Neuron (in vitro differentiated cells): ENCODE measurements at regions not wholly inside any gene's neighbourhood (a gene's known extent, or its start where the extent isn't known, plus 50 kb on each side); places are given as distances from the start of the nearest gene placed in this dataset.
"Not testable (repeated sequence)": the region's sequence is repeated elsewhere in the genome, so short reads cannot be mapped to it uniquely, and the experiment has no call there.

Experiments
- H2AFZ ChIP-seq: one replicate; pipeline ENCODE4 v1.6.1; 2013; ENCODE audit warnings: low read depth, mild to moderate bottlenecking, inconsistent platforms, low read length, moderate library complexity
- H3K27me3 ChIP-seq: one replicate; pipeline ENCODE4 v1.6.1; 2013; ENCODE audit warnings: low read length; ENCODE audit not compliant: insufficient read depth
- H3K36me3 ChIP-seq: one replicate; pipeline ENCODE4 v1.6.1; 2013; ENCODE audit warnings: low read length; ENCODE audit not compliant: insufficient read depth
- H3K4me1 ChIP-seq: one replicate; pipeline ENCODE4 v1.6.1; 2013; ENCODE audit warnings: low read length; ENCODE audit not compliant: insufficient read depth
- H3K4me3 ChIP-seq: 2 replicates; pipeline ENCODE4 v1.5.1; 2013; ENCODE audit warnings: mild to moderate bottlenecking, low read length, moderate library complexity
- H3K9me3 ChIP-seq: one replicate; pipeline ENCODE4 v1.6.1; 2013; ENCODE audit warnings: low read length

- Histone ChIP-seq H3K36me3 (no peaks in the 10 kb centered on the region), H3K4me3 (no peak overlapping the region)
Measured at GRCh38 chr3:66552846-66553245, 52.0 kb upstream of the LRIG1 start.

GRCh38 chr3:66553441-66554113, 52.8 kb upstream of the LRIG1 start:
- no peak overlapping the region for H2AFZ ChIP-seq
- no peak overlapping the region for H3K4me3 ChIP-seq
- H3K4me1 ChIP-seq, result no peaks in the 10 kb centered on the region
- H3K36me3 ChIP-seq, result no peaks in the 10 kb centered on the region
- H3K27me3 ChIP-seq, result no peaks in the 10 kb centered on the region
- H3K9me3 ChIP-seq, result no peaks in the 10 kb centered on the region

More at GRCh38 chr3:66552846-66553245, 52.0 kb upstream of the LRIG1 start:
- Histone ChIP-seq H2AFZ (no peak overlapping the region), H3K27me3 (no peaks in the 10 kb centered on the region), H3K4me1 (no peaks in the 10 kb centered on the region), H3K9me3 (no peaks in the 10 kb centered on the region)

- H3K9me3 ChIP-seq, result no peaks in the 10 kb centered on the region
- H3K4me3 ChIP-seq, result no peak overlapping the region
- H3K27me3 ChIP-seq, result no peaks in the 10 kb centered on the region
- no peak overlapping the region for H2AFZ ChIP-seq
- no peaks in the 10 kb centered on the region for H3K36me3 ChIP-seq
- H3K4me1 ChIP-seq, result no peaks in the 10 kb centered on the region
Measured at GRCh38 chr3:66554178-66554577, 53.4 kb upstream of the LRIG1 start.

- H3K9me3 ChIP-seq, result peaks cover 4% of the 10 kb centered on the region
- H3K36me3 ChIP-seq, result no peaks in the 10 kb centered on the region
- H3K4me1 ChIP-seq, result no peaks in the 10 kb centered on the region
- no peak overlapping the region for H3K4me3 ChIP-seq
- H2AFZ ChIP-seq, result no peak overlapping the region
- H3K27me3 ChIP-seq, result no peaks in the 10 kb centered on the region
Measured at GRCh38 chr3:66555214-66555844, 54.5 kb upstream of the LRIG1 start.

- no peaks in the 10 kb centered on the region for H3K27me3 ChIP-seq
- no peaks in the 10 kb centered on the region for H3K4me1 ChIP-seq
- no peak overlapping the region for H3K4me3 ChIP-seq
- no peaks in the 10 kb centered on the region for H3K36me3 ChIP-seq
- H2AFZ ChIP-seq, result no peak overlapping the region
- H3K9me3 ChIP-seq, result peaks cover 4% of the 10 kb centered on the region
Measured at GRCh38 chr3:66557170-66557569, 56.3 kb upstream of the LRIG1 start.

- H3K27me3 ChIP-seq, H3K36me3 ChIP-seq, H3K9me3 ChIP-seq, H2AFZ ChIP-seq, H3K4me1 ChIP-seq, H3K4me3 ChIP-seq: not testable (repeated sequence)
Measured at GRCh38 chr3:66559924-66560323, 59.1 kb upstream of the LRIG1 start.

GRCh38 chr3:66561367-66561766, 60.5 kb upstream of the LRIG1 start:
- peaks cover 4% of the 10 kb centered on the region for H3K9me3 ChIP-seq
- H3K27me3 ChIP-seq, result no peaks in the 10 kb centered on the region
- no peak overlapping the region for H3K4me3 ChIP-seq
- no peaks in the 10 kb centered on the region for H3K36me3 ChIP-seq
- H2AFZ ChIP-seq, result no peak overlapping the region
- H3K4me1 ChIP-seq, result no peaks in the 10 kb centered on the region

- H3K36me3 ChIP-seq, result no peaks in the 10 kb centered on the region
- no peaks in the 10 kb centered on the region for H3K9me3 ChIP-seq
- no peaks in the 10 kb centered on the region for H3K27me3 ChIP-seq
- H2AFZ ChIP-seq, result no peak overlapping the region
- peaks cover 3% of the 10 kb centered on the region for H3K4me1 ChIP-seq
- no peak overlapping the region for H3K4me3 ChIP-seq
Measured at GRCh38 chr3:66565301-66565700, 64.5 kb upstream of the LRIG1 start.

GRCh38 chr3:66567077-66567476, 66.3 kb upstream of the LRIG1 start:
- no peaks in the 10 kb centered on the region for H3K27me3 ChIP-seq
- peaks cover 3% of the 10 kb centered on the region for H3K4me1 ChIP-seq
- no peaks in the 10 kb centered on the region for H3K36me3 ChIP-seq
- H2AFZ ChIP-seq, result no peak overlapping the region
- H3K9me3 ChIP-seq, result no peaks in the 10 kb centered on the region
- H3K4me3 ChIP-seq, result no peak overlapping the region

GRCh38 chr3:66572090-66572675, 71.4 kb upstream of the LRIG1 start:
- Histone ChIP-seq H3K4me1 (peaks cover 2% of the 10 kb centered on the region), H3K9me3 (no peaks in the 10 kb centered on the region), H3K36me3 (no peaks in the 10 kb centered on the region), H3K27me3 (no peaks in the 10 kb centered on the region), H3K4me3 (no peak overlapping the region), H2AFZ (no peak overlapping the region)

- Histone ChIP-seq H3K36me3 (no peaks in the 10 kb centered on the region), H3K4me1 (peaks cover 4% of the 10 kb centered on the region), H3K4me3 (no peak overlapping the region), H3K27me3 (no peaks in the 10 kb centered on the region), H2AFZ (no peak overlapping the region), H3K9me3 (no peaks in the 10 kb centered on the region)
Measured at GRCh38 chr3:66572938-66573710, 72.3 kb upstream of the LRIG1 start.

GRCh38 chr3:66574091-66574490, 73.3 kb upstream of the LRIG1 start:
- Histone ChIP-seq H3K36me3 (no peaks in the 10 kb centered on the region), H3K4me3 (no peak overlapping the region), H3K9me3 (no peaks in the 10 kb centered on the region), H3K27me3 (no peaks in the 10 kb centered on the region), H2AFZ (no peak overlapping the region), H3K4me1 (peaks cover 4% of the 10 kb centered on the region)
